C4-2B (cell line): ENCODE measurements at regions not wholly inside any gene's neighbourhood (a gene's known extent, or its start where the extent isn't known, plus 50 kb on each side); places are given as distances from the start of the nearest gene placed in this dataset.

Experiments used
- H3K27ac ChIP-seq: fragments of 450-650 bp; 2 replicates; pipeline ENCODE4 v1.5.1; 2017
- ZFX ChIP-seq: fragments of 450-650 bp; IDR thresholded peaks from 2 replicates; pipeline ENCODE4 v1.6.1; 2017
- TF ChIP-seq, protein P1 (sequence below): fragments of 450-650 bp; conservative IDR thresholded peaks from 2 replicates; pipeline ENCODE4 v1.5.1; 2017; ENCODE audit warnings: mild to moderate bottlenecking

GRCh38 chr3:19748782-19749447, 185.1 kb downstream of the EFHB start:
- H3K27ac ChIP-seq, result no peak overlapping the region
- TF ChIP-seq, protein P1, sequence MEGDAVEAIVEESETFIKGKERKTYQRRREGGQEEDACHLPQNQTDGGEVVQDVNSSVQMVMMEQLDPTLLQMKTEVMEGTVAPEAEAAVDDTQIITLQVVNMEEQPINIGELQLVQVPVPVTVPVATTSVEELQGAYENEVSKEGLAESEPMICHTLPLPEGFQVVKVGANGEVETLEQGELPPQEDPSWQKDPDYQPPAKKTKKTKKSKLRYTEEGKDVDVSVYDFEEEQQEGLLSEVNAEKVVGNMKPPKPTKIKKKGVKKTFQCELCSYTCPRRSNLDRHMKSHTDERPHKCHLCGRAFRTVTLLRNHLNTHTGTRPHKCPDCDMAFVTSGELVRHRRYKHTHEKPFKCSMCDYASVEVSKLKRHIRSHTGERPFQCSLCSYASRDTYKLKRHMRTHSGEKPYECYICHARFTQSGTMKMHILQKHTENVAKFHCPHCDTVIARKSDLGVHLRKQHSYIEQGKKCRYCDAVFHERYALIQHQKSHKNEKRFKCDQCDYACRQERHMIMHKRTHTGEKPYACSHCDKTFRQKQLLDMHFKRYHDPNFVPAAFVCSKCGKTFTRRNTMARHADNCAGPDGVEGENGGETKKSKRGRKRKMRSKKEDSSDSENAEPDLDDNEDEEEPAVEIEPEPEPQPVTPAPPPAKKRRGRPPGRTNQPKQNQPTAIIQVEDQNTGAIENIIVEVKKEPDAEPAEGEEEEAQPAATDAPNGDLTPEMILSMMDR, result no peak
- TF ChIP-seq ZFX, result no peak

DNA sequence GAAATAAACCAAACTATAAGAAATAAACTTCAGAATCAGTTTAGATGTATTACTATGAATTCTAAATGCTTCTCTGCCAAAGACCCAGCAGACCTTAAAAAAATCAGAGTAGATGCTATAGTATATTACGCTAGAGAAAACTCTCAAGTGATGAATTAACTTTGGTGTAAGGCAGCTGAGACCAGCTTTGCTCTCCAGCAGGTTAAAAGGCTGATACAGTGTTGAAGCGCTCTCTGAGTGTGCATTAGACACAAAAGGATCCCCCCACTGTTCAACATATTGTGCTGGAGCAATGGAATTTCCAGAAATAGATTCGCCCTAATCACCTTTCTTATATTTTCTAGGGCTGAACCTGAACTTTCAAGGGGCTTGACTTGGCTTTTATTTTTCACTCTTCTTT, 190.0 kb downstream of the EFHB start:
- no peak for TF ChIP-seq ZFX
- TF ChIP-seq, protein P1, result no peak
- H3K27ac ChIP-seq, result no peak overlapping the region

DNA sequence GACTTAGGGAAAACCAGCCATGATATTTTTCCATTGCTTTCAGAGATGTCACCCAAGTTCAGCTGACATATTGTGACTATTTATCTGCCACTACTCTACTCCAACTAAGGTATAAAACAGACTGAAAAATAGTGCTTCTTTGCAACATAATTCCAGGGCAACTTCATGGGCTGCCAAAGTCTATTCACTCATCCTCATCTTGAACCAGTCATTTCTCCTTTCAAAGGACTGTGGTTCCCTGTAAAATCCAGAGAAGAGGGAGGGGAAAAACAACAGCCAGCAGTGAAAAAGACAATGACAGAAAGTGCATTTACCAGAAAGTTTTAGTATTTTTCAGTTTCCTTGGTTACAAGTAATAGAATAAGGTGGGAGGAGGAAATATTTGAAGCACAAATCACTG, 191.1 kb downstream of the EFHB start:
- TF ChIP-seq, protein P1, result no peak
- TF ChIP-seq ZFX, result no peak
- H3K27ac ChIP-seq, result no peak overlapping the region

DNA sequence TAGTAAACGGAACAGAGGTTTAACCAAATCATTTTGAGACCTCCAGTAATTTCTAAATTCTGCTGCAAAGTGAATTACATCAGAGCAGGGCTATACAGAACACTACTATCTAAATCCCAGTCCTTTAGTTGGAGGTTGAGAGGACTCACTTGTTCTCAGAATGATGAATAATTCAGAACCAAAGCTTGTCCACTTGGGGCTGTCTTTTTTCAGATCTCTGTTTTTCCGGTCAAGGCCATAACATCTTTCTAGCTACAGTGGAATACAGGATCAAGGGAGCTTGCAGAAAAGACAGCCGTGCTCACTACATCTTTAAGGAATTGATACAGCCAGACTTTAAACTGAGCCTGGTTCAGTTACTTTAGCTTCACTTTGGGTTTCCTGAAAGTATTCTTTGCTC, 194.5 kb downstream of the EFHB start:
- no peak overlapping the region for H3K27ac ChIP-seq
- no peak for TF ChIP-seq ZFX
- TF ChIP-seq, protein P1, result no peak

DNA sequence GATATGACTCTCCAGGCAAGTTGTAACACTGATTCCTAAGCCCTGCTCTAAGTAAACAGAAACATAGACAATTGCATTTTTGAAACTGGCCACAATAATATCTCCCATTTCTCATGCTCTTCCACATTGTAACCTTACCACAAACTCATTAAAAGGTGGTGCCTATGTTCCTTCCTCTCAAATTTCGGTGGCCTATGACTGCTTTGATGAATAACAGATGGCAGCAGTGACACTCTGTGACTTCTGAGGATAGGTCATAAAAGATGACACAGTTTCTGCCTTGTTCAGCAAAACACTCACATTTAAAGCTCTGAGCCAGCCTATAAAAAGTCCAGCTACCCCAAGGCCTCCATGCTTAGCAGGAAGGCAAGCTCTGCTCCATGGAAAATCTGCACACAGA, 195.2 kb downstream of the EFHB start:
- TF ChIP-seq, protein P1, result no peak
- no peak for TF ChIP-seq ZFX
- no peak overlapping the region for H3K27ac ChIP-seq

- no peak overlapping the region for H3K27ac ChIP-seq
- no peak for TF ChIP-seq ZFX
- TF ChIP-seq, protein P1, result no peak
These were observed 198.9 kb downstream of the EFHB start for GRCh38 chr3:19735111-19735510.

GRCh38 chr3:19734453-19734852, 199.6 kb downstream of the EFHB start:
- no peak overlapping the region for H3K27ac ChIP-seq
- TF ChIP-seq ZFX, result no peak
- TF ChIP-seq, protein P1, result no peak
